ENCODE measurements at regions not wholly inside any gene's neighbourhood (a gene's known extent, or its start where the extent isn't known, plus 50 kb on each side); places are given as distances from the start of the nearest gene placed in this dataset.

GRCh38 chr7:156145996-156146395 lies 333.7 kb upstream of the SHH start:
- Mint-ChIP-seq H3K36me3 (no peaks in the 10 kb centered on the region), H3K9me3 (no peaks in the 10 kb centered on the region), H3K4me1 (no peaks in the 10 kb centered on the region), H3K27ac (no peak overlapping the region), H3K27me3 (ENCODE audit: low read depth in 2 of 2) (no peaks in the 10 kb centered on the region), H3K4me3 (no peak overlapping the region)
- Histone ChIP-seq H3K27me3 (ENCODE audit: control insufficient read depth, insufficient read depth, low read length) (no peaks in the 10 kb centered on the region), H3K4me3 (ENCODE audit: low read length) (no peak overlapping the region), H3K36me3 (ENCODE audit: control insufficient read depth, insufficient read depth, low read length) (no peaks in the 10 kb centered on the region), H3K4me1 (ENCODE audit: control insufficient read depth, insufficient read depth, low read length) (no peaks in the 10 kb centered on the region), H3K9me3 (ENCODE audit: control insufficient read depth, insufficient read depth, low read length) (no peaks in the 10 kb centered on the region), H3K27ac (ENCODE audit: low read length) (no peak overlapping the region)
- intact Hi-C loops (cut with micrococcal nuclease), result no loop called here
- no peak for DNase-seq
- no peak for ATAC-seq
- WGBS (ENCODE audit: insufficient coverage), result 80% methylated on average over 8 of the region's 8 CpGs
- no peak for TF ChIP-seq CTCF (IDR thresholded peaks at IDR 0.05)

- H3K9me3 Mint-ChIP-seq, result no peaks in the 10 kb centered on the region
- H3K4me3 Mint-ChIP-seq, result no peak overlapping the region
- intact Hi-C loops (cut with micrococcal nuclease), result no loop called here
- DNase-seq (no peak), ATAC-seq (no peak)
- no peaks in the 10 kb centered on the region for H3K4me1 ChIP-seq (ENCODE audit: control insufficient read depth, insufficient read depth, low read length)
- 92% methylated on average over 6 of the region's 6 CpGs for WGBS (ENCODE audit: insufficient coverage)
- no peak overlapping the region for H3K27ac Mint-ChIP-seq
- no peak overlapping the region for H3K27ac ChIP-seq (ENCODE audit: low read length)
- H3K9me3 ChIP-seq (ENCODE audit: control insufficient read depth, insufficient read depth, low read length), result no peaks in the 10 kb centered on the region
- no peaks in the 10 kb centered on the region for H3K36me3 Mint-ChIP-seq
- no peak overlapping the region for H3K4me3 ChIP-seq (ENCODE audit: low read length)
- no peaks in the 10 kb centered on the region for H3K27me3 ChIP-seq (ENCODE audit: control insufficient read depth, insufficient read depth, low read length)
- H3K4me1 Mint-ChIP-seq, result no peaks in the 10 kb centered on the region
- no peaks in the 10 kb centered on the region for H3K36me3 ChIP-seq (ENCODE audit: control insufficient read depth, insufficient read depth, low read length)
- TF ChIP-seq CTCF (IDR thresholded peaks at IDR 0.05), result no peak
- no peaks in the 10 kb centered on the region for H3K27me3 Mint-ChIP-seq (ENCODE audit: low read depth in 2 of 2)
Observed at GRCh38 chr7:156145184-156145583, 332.9 kb upstream of the SHH start.

GRCh38 chr7:156143683-156144082 lies 331.4 kb upstream of the SHH start:
- DNase-seq (no peak), ATAC-seq (no peak)
- H3K27ac ChIP-seq (ENCODE audit: low read length), result no peak overlapping the region
- TF ChIP-seq CTCF (IDR thresholded peaks at IDR 0.05), result no peak
- H3K9me3 ChIP-seq (ENCODE audit: control insufficient read depth, insufficient read depth, low read length), result no peaks in the 10 kb centered on the region
- H3K36me3 Mint-ChIP-seq, result no peaks in the 10 kb centered on the region
- H3K4me1 Mint-ChIP-seq, result no peaks in the 10 kb centered on the region
- intact Hi-C loops (cut with micrococcal nuclease), result no loop called here
- H3K27ac Mint-ChIP-seq, result no peak overlapping the region
- no peaks in the 10 kb centered on the region for H3K4me1 ChIP-seq (ENCODE audit: control insufficient read depth, insufficient read depth, low read length)
- no peaks in the 10 kb centered on the region for H3K9me3 Mint-ChIP-seq
- no peaks in the 10 kb centered on the region for H3K36me3 ChIP-seq (ENCODE audit: control insufficient read depth, insufficient read depth, low read length)
- WGBS (ENCODE audit: insufficient coverage), result 78% methylated on average over 5 of the region's 7 CpGs
- H3K4me3 Mint-ChIP-seq, result no peak overlapping the region
- H3K27me3 Mint-ChIP-seq (ENCODE audit: low read depth in 2 of 2), result peaks cover 3 to 12% of the 10 kb centered on the region in 2 donors
- no peak overlapping the region for H3K4me3 ChIP-seq (ENCODE audit: low read length)
- H3K27me3 ChIP-seq (ENCODE audit: control insufficient read depth, insufficient read depth, low read length), result no peaks in the 10 kb centered on the region

- H3K4me3 ChIP-seq (ENCODE audit: low read length), result no peak overlapping the region
- intact Hi-C loops (cut with micrococcal nuclease), result no loop called here
- H3K27ac Mint-ChIP-seq, result no peak overlapping the region
- H3K27ac ChIP-seq (ENCODE audit: low read length), result no peak overlapping the region
- no peaks in the 10 kb centered on the region for H3K36me3 Mint-ChIP-seq
- H3K9me3 ChIP-seq (ENCODE audit: control insufficient read depth, insufficient read depth, low read length), result no peaks in the 10 kb centered on the region
- H3K4me1 Mint-ChIP-seq, result no peaks in the 10 kb centered on the region
- H3K36me3 ChIP-seq (ENCODE audit: control insufficient read depth, insufficient read depth, low read length), result no peaks in the 10 kb centered on the region
- ATAC-seq (no peak), DNase-seq (no peak)
- TF ChIP-seq CTCF (IDR thresholded peaks at IDR 0.05), result no peak
- H3K9me3 Mint-ChIP-seq, result no peaks in the 10 kb centered on the region
- 91% methylated on average over 25 of the region's 25 CpGs for WGBS (ENCODE audit: insufficient coverage)
- no peaks in the 10 kb centered on the region for H3K4me1 ChIP-seq (ENCODE audit: control insufficient read depth, insufficient read depth, low read length)
- no peak overlapping the region for H3K4me3 Mint-ChIP-seq
- peaks cover 3 to 12% of the 10 kb centered on the region in 2 donors for H3K27me3 Mint-ChIP-seq (ENCODE audit: low read depth in 2 of 2)
- H3K27me3 ChIP-seq (ENCODE audit: control insufficient read depth, insufficient read depth, low read length), result no peaks in the 10 kb centered on the region
Observed at GRCh38 chr7:156143158-156143557, 330.9 kb upstream of the SHH start.

Data from natural killer cell (primary cell).